Endothelial cell of umbilical vein (primary cell): ENCODE measurements at regions not wholly inside any gene's neighbourhood (a gene's known extent, or its start where the extent isn't known, plus 50 kb on each side); places are given as distances from the start of the nearest gene placed in this dataset.

Experiments used
- BruUV-seq: library from RNA; stranded (reverse); fragments of 400-500 nt; replicated peaks from 2 replicates; lab custom pipeline; 2021; lab: Mats Ljungman, UMichigan
- CTCF ChIA-PET: fragments of 300-600, 350-600 bp; sonication (Branson Sonifier 250); formaldehyde crosslinking; loops from one replicate; lab custom pipeline; 2021; ENCODE audit warnings: antibody characterized with exemption, inconsistent platforms; lab: Charles Lee
- POLR2A ChIA-PET: fragments of 300-600, 350-600 bp; sonication (Branson Sonifier 250); formaldehyde crosslinking; loops from one replicate; lab custom pipeline; 2021; ENCODE audit warnings: antibody characterized with exemption, inconsistent platforms; lab: Charles Lee
- DNase-seq: peaks from one replicate; pipeline ENCODE4 v3.0.0-alpha.2; 2011; ENCODE audit warnings: low read depth, low spot score
- FAIRE-seq: peaks from 2 replicates; lab custom pipeline; 2011; peaks lifted over from hg19 to GRCh38; lab: Jason Lieb, UNC
- H2AFZ ChIP-seq: 2 replicates; pipeline ENCODE4 v1.6.0; 2012; ENCODE audit warnings: low read depth, low read length, control low read depth, inconsistent platforms
- H3K27ac ChIP-seq: 2 replicates; pipeline ENCODE4 v1.5.1; 2011; ENCODE audit warnings: low read depth, mild to moderate bottlenecking, control low read depth, low read length, moderate library complexity; ENCODE audit not compliant: insufficient read depth
- H3K27me3 ChIP-seq, 2 experiments: 2 replicates each; pipeline versions ENCODE4 v1.6.0 to v1.6.1; 2011; ENCODE audit warnings: low read length in 2 of 2, mixed read lengths in 1 of 2; ENCODE audit not compliant: control insufficient read depth in 2 of 2, insufficient read depth in 2 of 2
- H3K36me3 ChIP-seq, 2 experiments: 2 replicates in 1 of 2; 3 replicates in 1 of 2; pipeline ENCODE4 v1.5.1; 2011; ENCODE audit warnings: low read length in 2 of 2, mild to moderate bottlenecking in 1 of 2, moderate library complexity in 1 of 2; ENCODE audit not compliant: control insufficient read depth in 2 of 2, insufficient read depth in 2 of 2; ENCODE audit errors: extremely low read depth in 1 of 2
- H3K4me1 ChIP-seq: 3 replicates; pipeline ENCODE4 v1.5.1; 2011; ENCODE audit warnings: mild to moderate bottlenecking, low read length; ENCODE audit not compliant: control insufficient read depth, insufficient read depth; ENCODE audit errors: extremely low read depth
- H3K4me2 ChIP-seq: 2 replicates; pipeline ENCODE4 v1.6.1; 2011; ENCODE audit warnings: low read length, control low read depth, mixed read lengths; ENCODE audit not compliant: insufficient read depth
- H3K4me3 ChIP-seq, 3 experiments: fragments of 200-600 bp in 1 of 3; sonication (generic), shearing (Covaris generic) in 1 of 3; replicated peaks in 1 of 3; 2 replicates each; pipeline ENCODE4 v1.5.1; 2011 to 2016; ENCODE audit warnings: control low read depth in 3 of 3, low read length in 3 of 3, mild to moderate bottlenecking in 2 of 3, inconsistent platforms in 1 of 3, low read depth in 1 of 3, moderate library complexity in 1 of 3; ENCODE audit not compliant: insufficient read depth in 1 of 3
- H3K79me2 ChIP-seq: 2 replicates; pipeline ENCODE4 v1.6.0; 2012; ENCODE audit warnings: low read length, inconsistent platforms; ENCODE audit not compliant: control insufficient read depth, insufficient read depth
- H3K9ac ChIP-seq: replicated peaks from 2 replicates; pipeline ENCODE3; 2011; ENCODE audit warnings: low read length, control low read depth; ENCODE audit not compliant: insufficient read depth; ENCODE audit errors: extremely low read depth
- H3K9me1 ChIP-seq: replicated peaks from 3 replicates; pipeline ENCODE4 v1.6.0; 2011; ENCODE audit warnings: mild to moderate bottlenecking, low read length; ENCODE audit not compliant: control insufficient read depth, insufficient read depth; ENCODE audit errors: extremely low read depth
- H3K9me3 ChIP-seq: replicated peaks from 2 replicates; pipeline ENCODE4 v1.5.1; 2012; ENCODE audit warnings: low read length, inconsistent platforms; ENCODE audit not compliant: control insufficient read depth, insufficient read depth
- H4K20me1 ChIP-seq: replicated peaks from 2 replicates; pipeline ENCODE3; 2011; ENCODE audit warnings: mild to moderate bottlenecking, low read length; ENCODE audit not compliant: control insufficient read depth, insufficient read depth; ENCODE audit errors: extremely low read depth
- CTCF ChIP-seq, 2 donors: IDR thresholded peaks; 1 replicate in 1 of 2; 2 replicates in 1 of 2; pipeline ENCODE4 v1.5.1; 2011; ENCODE audit warnings: low read length in 2 of 2, mild to moderate bottlenecking in 2 of 2, moderate library complexity in 2 of 2, control low read depth in 1 of 2, inconsistent platforms in 1 of 2, low read depth in 1 of 2; ENCODE audit not compliant: insufficient read depth in 1 of 2; ENCODE audit errors: extremely low read depth in 1 of 2
- EZH2 ChIP-seq: IDR thresholded peaks from 2 replicates; pipeline ENCODE4 v1.6.1; 2012; ENCODE audit warnings: borderline replicate concordance, low read depth, mild to moderate bottlenecking, moderate library complexity, low read length, inconsistent platforms; ENCODE audit not compliant: severe bottlenecking
- FOS ChIP-seq: IDR thresholded peaks from 2 replicates; pipeline ENCODE4 v1.6.1; 2011; ENCODE audit warnings: mild to moderate bottlenecking, low read length, moderate library complexity, borderline replicate concordance; ENCODE audit not compliant: insufficient read depth
- GATA2 ChIP-seq: IDR thresholded peaks from 2 replicates; pipeline ENCODE4 v1.7.0; 2011; ENCODE audit warnings: low read depth, mild to moderate bottlenecking, moderate library complexity, mixed read lengths, low read length; ENCODE audit not compliant: insufficient read length, insufficient read depth
- JUN ChIP-seq: IDR thresholded peaks from 2 replicates; pipeline ENCODE4 v1.6.1; 2011; ENCODE audit warnings: borderline replicate concordance, low read depth; ENCODE audit not compliant: insufficient read length, insufficient read depth
- MAX ChIP-seq: IDR thresholded peaks from 2 replicates; pipeline ENCODE4 v1.6.1; 2011; ENCODE audit not compliant: insufficient read depth, insufficient read length
- MYC ChIP-seq: IDR thresholded peaks from one replicate; pipeline ENCODE4 v1.6.1; 2011; ENCODE audit warnings: mild to moderate bottlenecking, low read depth, low read length
- POLR2A ChIP-seq: IDR thresholded peaks from 2 replicates; pipeline ENCODE4 v1.6.1; 2012; ENCODE audit warnings: low read depth, mild to moderate bottlenecking, control low read depth, low read length
- POLR2AphosphoS5 ChIP-seq: IDR thresholded peaks from 2 replicates; pipeline ENCODE4 v1.6.1; 2012; ENCODE audit warnings: low read depth, mild to moderate bottlenecking, control low read depth, low read length, moderate library complexity; ENCODE audit not compliant: insufficient read depth
- dilution Hi-C: fragments of 300-500 bp; cut with MboI; formaldehyde crosslinking; loops from one replicate; pipeline ENCODE4 v1.15.0; 2019; ENCODE audit warnings: low sequenced_read_pairs; ENCODE audit not compliant: extremely low pct_ligation_motif_present
- intact Hi-C: fragments of 100-400 bp; cut with micrococcal nuclease; formaldehyde crosslinking; loops from one replicate; pipeline ENCODE4 v1.10.0; 2022

GRCh38 chrX:20594985-20595384 lies 328.3 kb upstream of the RPS6KA3 start:
- Histone ChIP-seq H3K27me3 (no peaks in the 10 kb centered on the region), H3K4me1 (no peaks in the 10 kb centered on the region), H3K9me1 (no peaks in the 10 kb centered on the region), H3K9me3 (no peaks in the 10 kb centered on the region), H3K36me3 (no peaks in the 10 kb centered on the region), H2AFZ (no peak overlapping the region), H3K4me3 (no peak overlapping the region), H3K27ac (no peak overlapping the region), H4K20me1 (no peaks in the 10 kb centered on the region), H3K4me2 (no peak overlapping the region), H3K9ac (no peak overlapping the region), H3K79me2 (no peaks in the 10 kb centered on the region)
- TF ChIP-seq JUN, result no peak
- no peak for TF ChIP-seq POLR2AphosphoS5
- TF ChIP-seq CTCF (IDR thresholded peaks at IDR 0.05; ENCODE audit: extremely low read depth in 1 of 2, insufficient read depth in 1 of 2, low read depth in 1 of 2, low read length in 2 of 2), result no peak
- TF ChIP-seq MYC, result no peak
- no peak for TF ChIP-seq POLR2A
- no peak for TF ChIP-seq GATA2
- TF ChIP-seq EZH2, result no peak
- no peak for TF ChIP-seq MAX
- TF ChIP-seq FOS, result no peak
- BruUV-seq, result no TSS peak
- ChIA-PET POLR2A (no interaction called here), CTCF (no interaction called here)
- dilution Hi-C loops, result no loop called here
- no peak for DNase-seq
- FAIRE-seq, result no peak
- intact Hi-C loops, result no loop called here
